CD14-positive monocyte (primary cell): ENCODE measurements at regions not wholly inside any gene's neighbourhood (a gene's known extent, or its start where the extent isn't known, plus 50 kb on each side); places are given as distances from the start of the nearest gene placed in this dataset.

Experiments
- DNase-seq, 3 donors: peaks; one replicate each; pipeline ENCODE4 v3.0.0-alpha.2; 2011 to 2022
- H2AFZ ChIP-seq: 2 replicates; pipeline ENCODE4 v1.6.0; 2012; ENCODE audit warnings: mild to moderate bottlenecking, low read depth, low read length, inconsistent platforms; ENCODE audit not compliant: insufficient read depth, poor library complexity, severe bottlenecking
- H3K27ac ChIP-seq, 2 donors: 1 replicate in 1 of 2; 2 replicates in 1 of 2; pipeline ENCODE4 v1.5.1; 2012 to 2013; ENCODE audit warnings: low read length in 2 of 2, control low read depth in 1 of 2, inconsistent platforms in 1 of 2, low read depth in 1 of 2, mild to moderate bottlenecking in 1 of 2
- H3K27me3 ChIP-seq, 2 donors: one replicate each; pipeline versions ENCODE4 v1.6.0 to v1.6.1; 2011 to 2013; ENCODE audit warnings: low read length in 2 of 2; ENCODE audit not compliant: control insufficient read depth in 2 of 2, insufficient read depth in 2 of 2
- H3K36me3 ChIP-seq, 2 donors: replicated peaks in 1 of 2; 1 replicate in 1 of 2; 2 replicates in 1 of 2; pipeline versions ENCODE4 v1.5.1 to v1.6.1; 2012 to 2013; ENCODE audit warnings: low read length in 2 of 2, control low read depth in 1 of 2, inconsistent platforms in 1 of 2, mild to moderate bottlenecking in 1 of 2; ENCODE audit not compliant: insufficient read depth in 2 of 2, control insufficient read depth in 1 of 2
- H3K4me1 ChIP-seq, 2 donors: 1 replicate in 1 of 2; 2 replicates in 1 of 2; pipeline versions ENCODE4 v1.5.1 to v1.6.1; 2012 to 2013; ENCODE audit warnings: low read length in 2 of 2, control low read depth in 1 of 2, inconsistent platforms in 1 of 2, mild to moderate bottlenecking in 1 of 2, moderate library complexity in 1 of 2; ENCODE audit not compliant: insufficient read depth in 2 of 2, control insufficient read depth in 1 of 2
- H3K4me2 ChIP-seq: replicated peaks from 2 replicates; pipeline ENCODE3; 2012; ENCODE audit warnings: low read length, moderate library complexity, mild to moderate bottlenecking; ENCODE audit not compliant: poor library complexity, severe bottlenecking; ENCODE audit errors: extremely low read depth
- H3K4me3 ChIP-seq, 3 experiments: fragments of 200-600 bp in 1 of 3; sonication (generic) in 1 of 3; replicated peaks in 1 of 3; 1 replicate in 2 of 3; 2 replicates in 1 of 3; pipeline ENCODE4 v1.5.1; 2011 to 2013; ENCODE audit warnings: low read length in 3 of 3, mild to moderate bottlenecking in 3 of 3, control low read depth in 2 of 3, low read depth in 2 of 3, inconsistent platforms in 1 of 3, moderate library complexity in 1 of 3
- H3K79me2 ChIP-seq: 2 replicates; pipeline ENCODE4 v1.6.0; 2012; ENCODE audit warnings: mild to moderate bottlenecking, control low read depth, inconsistent platforms, low read length, moderate library complexity; ENCODE audit not compliant: insufficient read depth
- H3K9ac ChIP-seq: 2 replicates; pipeline ENCODE4 v1.6.0; 2017; ENCODE audit warnings: low read length, mild to moderate bottlenecking; ENCODE audit not compliant: insufficient read depth, poor library complexity, severe bottlenecking
- H3K9me3 ChIP-seq, 2 donors: replicated peaks in 1 of 2; 1 replicate in 1 of 2; 2 replicates in 1 of 2; pipeline versions ENCODE4 v1.5.1 to v1.6.1; 2012 to 2013; ENCODE audit warnings: low read length in 2 of 2, control low read depth in 1 of 2; ENCODE audit not compliant: control insufficient read depth in 1 of 2, insufficient read depth in 1 of 2
- H4K20me1 ChIP-seq: 2 replicates; pipeline ENCODE4 v1.6.0; 2012; ENCODE audit warnings: mild to moderate bottlenecking, low read length, control low read depth, moderate library complexity; ENCODE audit not compliant: insufficient read depth
- H3K27ac Mint-ChIP-seq, 7 donors: one replicate each; pipeline ENCODE4 v1.8.0; 2020; ENCODE audit warnings: mild to moderate bottlenecking in 7 of 7, mixed read lengths in 7 of 7, moderate library complexity in 6 of 7, inconsistent platforms in 2 of 7
- H3K27me3 Mint-ChIP-seq, 3 donors: one replicate each; pipeline ENCODE4 v1.8.0; 2021 to 2022; ENCODE audit warnings: low read depth in 3 of 3, mild to moderate bottlenecking in 3 of 3, mixed read lengths in 3 of 3, moderate library complexity in 3 of 3, inconsistent platforms in 1 of 3
- H3K36me3 Mint-ChIP-seq, 2 donors: one replicate each; pipeline ENCODE4 v1.8.0; 2020; ENCODE audit warnings: mixed read lengths in 2 of 2, inconsistent platforms in 1 of 2, mild to moderate bottlenecking in 1 of 2
- H3K4me1 Mint-ChIP-seq: one replicate; pipeline ENCODE4 v1.8.0; 2020; ENCODE audit warnings: mild to moderate bottlenecking, mixed read lengths
- H3K4me3 Mint-ChIP-seq, 2 donors: one replicate each; pipeline ENCODE4 v1.8.0; 2020; ENCODE audit warnings: mild to moderate bottlenecking in 2 of 2, mixed read lengths in 2 of 2, moderate library complexity in 1 of 2
- H3K9me3 Mint-ChIP-seq, 7 donors: one replicate each; pipeline ENCODE4 v1.8.0; 2020 to 2022; ENCODE audit warnings: mixed read lengths in 7 of 7, mild to moderate bottlenecking in 6 of 7, moderate library complexity in 6 of 7, inconsistent platforms in 2 of 7
- CTCF ChIP-seq: fragments of 200-600 bp; IDR thresholded peaks from one replicate; pipeline ENCODE4 v1.8.0; 2022; ENCODE audit warnings: antibody characterized with exemption, mild to moderate bottlenecking
- WGBS: methylation state at CpG from one replicate; pipeline ENCODE4 v1.1.5; 2013; ENCODE audit warnings: missing lambda C conversion rate; ENCODE audit not compliant: insufficient coverage; 5-methylcytosine and 5-hydroxymethylcytosine counted together
- intact Hi-C, 2 donors: fragments of 100-400 bp; cut with micrococcal nuclease; formaldehyde crosslinking; loops; one replicate each; pipeline versions ENCODE4 v1.15.0 to v1.15.1; 2023

GRCh38 chr10:71079761-71080380 is 132.5 kb upstream of the UNC5B start:
- H3K9ac ChIP-seq = no peak overlapping the region
- H3K27me3 ChIP-seq = no peaks in the 10 kb centered on the region
- H4K20me1 ChIP-seq = no peaks in the 10 kb centered on the region
- Mint-ChIP-seq H3K4me1 (peaks cover 2% of the 10 kb centered on the region), H3K27me3 (peaks cover 2 to 3% (median 3%) of the 10 kb centered on the region in 3 donors), H3K36me3 (no peaks in the 10 kb centered on the region), H3K9me3 (no peaks in the 10 kb centered on the region), H3K4me3 (no peak overlapping the region), H3K27ac (no peak overlapping the region)
- DNase-seq = no peak
- H3K4me2 ChIP-seq = no peak overlapping the region
- WGBS = 93% methylated on average over 3 of the region's 12 CpGs
- no peaks in the 10 kb centered on the region for H3K4me1 ChIP-seq
- H2AFZ ChIP-seq = no peak overlapping the region
- no peaks in the 10 kb centered on the region for H3K79me2 ChIP-seq
- no peak for TF ChIP-seq CTCF
- H3K36me3 ChIP-seq = no peaks in the 10 kb centered on the region
- no peaks in the 10 kb centered on the region for H3K9me3 ChIP-seq
- H3K4me3 ChIP-seq = no peak overlapping the region
- H3K27ac ChIP-seq = no peak overlapping the region
- intact Hi-C loops = no loop called here

- no peak for TF ChIP-seq CTCF
- H3K27ac Mint-ChIP-seq = no peak overlapping the region
Observed at GRCh38 chr10:71080381-71081228, 131.8 kb upstream of the UNC5B start.

More at GRCh38 chr10:71080381-71081228, 131.8 kb upstream of the UNC5B start:
- H3K4me2 ChIP-seq = no peak overlapping the region
- H3K27ac ChIP-seq = no peak overlapping the region
- Mint-ChIP-seq H3K27me3 (peaks cover 2 to 3% (median 3%) of the 10 kb centered on the region in 3 donors), H3K4me1 (peaks cover 2% of the 10 kb centered on the region), H3K4me3 (no peak overlapping the region), H3K36me3 (no peaks in the 10 kb centered on the region), H3K9me3 (no peaks in the 10 kb centered on the region)
- H3K4me3 ChIP-seq = no peak overlapping the region
- 94% methylated on average over 6 of the region's 7 CpGs for WGBS
- no peaks in the 10 kb centered on the region for H3K27me3 ChIP-seq
- no peaks in the 10 kb centered on the region for H3K79me2 ChIP-seq
- H4K20me1 ChIP-seq = no peaks in the 10 kb centered on the region
- intact Hi-C loops = no loop called here
- no peak overlapping the region for H3K9ac ChIP-seq
- H3K36me3 ChIP-seq = no peaks in the 10 kb centered on the region
- no peak overlapping the region for H2AFZ ChIP-seq
- no peaks in the 10 kb centered on the region for H3K4me1 ChIP-seq
- no peaks in the 10 kb centered on the region for H3K9me3 ChIP-seq
- no peak for DNase-seq
